Spleen (tissue), 11 donors: ENCODE measurements at regions not wholly inside any gene's neighbourhood (a gene's known extent, or its start where the extent isn't known, plus 50 kb on each side); places are given as distances from the start of the nearest gene placed in this dataset.
"Not testable (repeated sequence)": the region's sequence is repeated elsewhere in the genome, so short reads cannot be mapped to it uniquely, and the experiment has no call there.

ENCODE experiments used
- DNase-seq: peaks from one replicate; pipeline ENCODE4 v3.0.0-alpha.2; 2020
- H3K27ac ChIP-seq, 8 donors: fragments of 200-600 bp; sonication (generic) in 7 of 8; 1 replicate in 4 of 8; 2 replicates in 4 of 8; pipeline versions ENCODE4 v1.5.0 to v1.8.0; 2016 to 2021; ENCODE audit warnings: inconsistent platforms in 4 of 8, mild to moderate bottlenecking in 4 of 8, moderate library complexity in 1 of 8
- H3K27me3 ChIP-seq, 7 donors: fragments of 200-600 bp; sonication (generic) in 6 of 7; replicated peaks in 1 of 7; 1 replicate in 4 of 7; 2 replicates in 3 of 7; pipeline versions ENCODE4 v1.5.0 to v1.8.0; 2016 to 2021; ENCODE audit warnings: inconsistent platforms in 3 of 7, mild to moderate bottlenecking in 1 of 7
- H3K36me3 ChIP-seq, 6 donors: fragments of 200-600 bp; sonication (generic) in 5 of 6; 1 replicate in 4 of 6; 2 replicates in 2 of 6; pipeline versions ENCODE4 v1.5.0 to v1.8.0; 2016 to 2021; ENCODE audit warnings: inconsistent platforms in 2 of 6
- H3K4me1 ChIP-seq, 6 donors: fragments of 200-600 bp; sonication (generic) in 5 of 6; 1 replicate in 3 of 6; 2 replicates in 3 of 6; pipeline versions ENCODE4 v1.5.0 to v1.8.0; 2016 to 2021; ENCODE audit warnings: inconsistent platforms in 3 of 6
- H3K4me3 ChIP-seq, 8 donors: fragments of 200-600 bp; sonication (generic) in 7 of 8; 1 replicate in 4 of 8; 2 replicates in 4 of 8; pipeline versions ENCODE4 v1.5.0 to v1.8.0; 2016 to 2021; ENCODE audit warnings: inconsistent platforms in 4 of 8, mild to moderate bottlenecking in 4 of 8, moderate library complexity in 2 of 8
- H3K9me3 ChIP-seq, 8 donors: fragments of 200-600 bp; sonication (generic) in 7 of 8; 1 replicate in 4 of 8; 2 replicates in 4 of 8; pipeline versions ENCODE4 v1.5.0 to v1.8.0; 2016 to 2021; ENCODE audit warnings: inconsistent platforms in 4 of 8
- POLR2A ChIP-seq, 3 donors: fragments of 450-650 bp; IDR thresholded peaks; one replicate each; pipeline ENCODE4 v1.5.1; 2017; ENCODE audit warnings: antibody characterized with exemption in 3 of 3, mild to moderate bottlenecking in 1 of 3
- POLR2AphosphoS5 ChIP-seq, 3 donors: sonication (generic); formaldehyde crosslinking; IDR thresholded peaks; one replicate each; pipeline ENCODE4 v1.5.1; 2017; ENCODE audit warnings: antibody characterized with exemption in 3 of 3
- WGBS, 5 donors: extraction: QIAGEN DNeasy Blood & Tissue Kit in 3 of 5; methylation state at CpG; one replicate each; pipeline versions ENCODE4 v1.1.5 to v1.1.7; 2013 to 2018; 5-methylcytosine and 5-hydroxymethylcytosine counted together
- intact Hi-C: fragments of 100-400 bp; cut with DNase I; formaldehyde crosslinking; loops from one replicate; pipeline ENCODE4 v1.15.0; 2023; ENCODE audit warnings: low total_unique reads
- TF ChIP-seq, protein P1 (sequence below), 11 experiments: fragments of 200-600 bp in 7 of 11; fragments of 450-650 bp in 4 of 11; sonication (generic) in 4 of 11; IDR thresholded peaks in 8 of 11; conservative IDR thresholded peaks in 3 of 11; 1 replicate in 7 of 11; 2 replicates in 4 of 11; pipeline versions ENCODE4 v1.4.0 to v1.8.0; 2016 to 2021; ENCODE audit warnings: antibody characterized with exemption in 11 of 11, inconsistent platforms in 4 of 11, mild to moderate bottlenecking in 1 of 11
- donor health status: healthy with polysubstance abuse.
- donor health status: DM: no; HTN: no; CAD: no; lungs with moderate emphysema.
- donor health status: DM: no; HTN: no; CAD: no.
- donor health status: Bipolar disorder and iron deficiency.
- donor health status: healthy.
- donor health status: DM: no; HTN: no; CAD: no.
- donor health status: DM: yes; HTN: yes; CAD: no.

- intact Hi-C loops = no loop called here
Measured at GRCh38 chr9:74414325-74414724, 82.8 kb upstream of the RORB start.

DNA sequence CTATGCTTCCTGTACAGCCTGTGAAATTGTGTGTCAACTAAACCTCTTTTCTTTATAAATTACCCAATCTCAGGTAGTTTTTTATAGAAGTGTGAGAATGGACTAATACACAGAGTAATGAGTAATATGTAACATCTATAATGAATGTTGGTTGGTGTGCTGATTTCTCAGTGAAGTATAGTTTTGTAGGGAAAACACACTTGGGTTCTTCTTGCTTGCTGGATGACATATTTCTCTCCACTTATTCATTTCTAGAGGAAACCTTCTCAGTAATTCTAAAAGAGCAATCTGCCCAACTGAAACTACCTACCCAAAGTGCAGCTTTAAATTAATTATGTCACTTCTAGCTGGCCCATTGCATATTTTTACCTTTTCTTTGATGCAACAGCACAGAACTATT is 81.1 kb upstream of the RORB start:
- no peaks in the 10 kb centered on the region for H3K27me3 ChIP-seq
- no peak overlapping the region for H3K27ac ChIP-seq
- no peak for DNase-seq
- no peaks in the 10 kb centered on the region for H3K4me1 ChIP-seq
- TF ChIP-seq, protein P1, sequence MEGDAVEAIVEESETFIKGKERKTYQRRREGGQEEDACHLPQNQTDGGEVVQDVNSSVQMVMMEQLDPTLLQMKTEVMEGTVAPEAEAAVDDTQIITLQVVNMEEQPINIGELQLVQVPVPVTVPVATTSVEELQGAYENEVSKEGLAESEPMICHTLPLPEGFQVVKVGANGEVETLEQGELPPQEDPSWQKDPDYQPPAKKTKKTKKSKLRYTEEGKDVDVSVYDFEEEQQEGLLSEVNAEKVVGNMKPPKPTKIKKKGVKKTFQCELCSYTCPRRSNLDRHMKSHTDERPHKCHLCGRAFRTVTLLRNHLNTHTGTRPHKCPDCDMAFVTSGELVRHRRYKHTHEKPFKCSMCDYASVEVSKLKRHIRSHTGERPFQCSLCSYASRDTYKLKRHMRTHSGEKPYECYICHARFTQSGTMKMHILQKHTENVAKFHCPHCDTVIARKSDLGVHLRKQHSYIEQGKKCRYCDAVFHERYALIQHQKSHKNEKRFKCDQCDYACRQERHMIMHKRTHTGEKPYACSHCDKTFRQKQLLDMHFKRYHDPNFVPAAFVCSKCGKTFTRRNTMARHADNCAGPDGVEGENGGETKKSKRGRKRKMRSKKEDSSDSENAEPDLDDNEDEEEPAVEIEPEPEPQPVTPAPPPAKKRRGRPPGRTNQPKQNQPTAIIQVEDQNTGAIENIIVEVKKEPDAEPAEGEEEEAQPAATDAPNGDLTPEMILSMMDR (IDR thresholded peaks at IDR 0.05 in 8 of 11, conservative IDR thresholded peaks at IDR 0.05 in 3 of 11) = no peak
- no peak for TF ChIP-seq POLR2AphosphoS5 (IDR thresholded peaks at IDR 0.05)
- no peak for TF ChIP-seq POLR2A (IDR thresholded peaks at IDR 0.05)
- intact Hi-C loops = no loop called here
- H3K4me3 ChIP-seq = no peak overlapping the region
- H3K36me3 ChIP-seq = no peaks in the 10 kb centered on the region
- H3K9me3 ChIP-seq = no peaks in the 10 kb centered on the region

More at GRCh38 chr9:74414325-74414724, 82.8 kb upstream of the RORB start:
- DNase-seq = no peak
- H3K4me3 ChIP-seq = no peak overlapping the region
- H3K9me3 ChIP-seq = no peaks in the 10 kb centered on the region
- no peaks in the 10 kb centered on the region for H3K36me3 ChIP-seq
- H3K27ac ChIP-seq = no peak overlapping the region
- no peaks in the 10 kb centered on the region for H3K4me1 ChIP-seq
- TF ChIP-seq POLR2AphosphoS5 (IDR thresholded peaks at IDR 0.05) (no peak), POLR2A (IDR thresholded peaks at IDR 0.05) (no peak)
- TF ChIP-seq, protein P1 (IDR thresholded peaks at IDR 0.05 in 8 of 11, conservative IDR thresholded peaks at IDR 0.05 in 3 of 11) = no peak
- 62 to 90% (median 69%) methylated on average over 1 of the region's 1 CpG for WGBS, 5 donors
- no peaks in the 10 kb centered on the region for H3K27me3 ChIP-seq

DNA sequence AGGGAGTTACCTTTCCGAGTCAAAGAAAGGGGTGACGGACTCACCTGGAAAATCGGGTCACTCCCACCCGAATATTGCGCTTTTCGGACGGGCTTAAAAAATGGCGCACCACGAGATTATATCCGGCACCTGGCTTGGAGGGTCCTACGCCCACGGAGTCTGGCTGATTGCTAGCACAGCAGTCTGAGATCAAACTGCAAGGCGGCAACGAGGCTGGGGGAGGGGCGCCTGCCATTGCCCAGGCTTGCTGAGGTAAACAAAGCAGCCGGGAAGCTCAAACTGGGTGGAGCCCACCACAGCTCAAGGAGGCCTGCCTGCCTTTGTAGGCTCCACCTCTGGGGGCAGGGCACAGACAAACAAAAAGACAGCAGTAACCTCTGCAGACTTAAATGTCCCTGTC is 72.6 kb upstream of the RORB start:
- H3K9me3 ChIP-seq, intact Hi-C loops, H3K36me3 ChIP-seq, H3K4me3 ChIP-seq, DNase-seq, H3K27ac ChIP-seq, H3K27me3 ChIP-seq, H3K4me1 ChIP-seq: not testable (repeated sequence)
- 79 to 98% (median 89%) methylated on average over 15 to 16 of the region's 16 CpGs for WGBS, 5 donors

GRCh38 chr9:74431467-74431866 is 65.7 kb upstream of the RORB start:
- H3K4me3 ChIP-seq = no peak overlapping the region
- no peaks in the 10 kb centered on the region for H3K27me3 ChIP-seq
- no peaks in the 10 kb centered on the region for H3K4me1 ChIP-seq
- TF ChIP-seq POLR2AphosphoS5 (IDR thresholded peaks at IDR 0.05) = no peak
- TF ChIP-seq, protein P1 (IDR thresholded peaks at IDR 0.05 in 8 of 11, conservative IDR thresholded peaks at IDR 0.05 in 3 of 11) = no peak
- TF ChIP-seq POLR2A (IDR thresholded peaks at IDR 0.05) = no peak
- H3K27ac ChIP-seq = no peak overlapping the region
- intact Hi-C loops = no loop called here
- H3K9me3 ChIP-seq = no peaks in the 10 kb centered on the region
- no peaks in the 10 kb centered on the region for H3K36me3 ChIP-seq
- WGBS, 5 donors = 89 to 100% (median 94%) methylated on average over 1 of the region's 1 CpG
- no peak for DNase-seq
